H1 (cell line): ENCODE measurements at regions not wholly inside any gene's neighbourhood (a gene's known extent, or its start where the extent isn't known, plus 50 kb on each side); places are given as distances from the start of the nearest gene placed in this dataset.

Experiments used
- CTCF ChIA-PET: fragments of 300-600 bp; sonication (Branson Sonifier 250); formaldehyde crosslinking; loops from one replicate; lab custom pipeline; 2021; ENCODE audit not compliant: partially characterized antibody; lab: Charles Lee
- POLR2A ChIA-PET: fragments of 300-600 bp; sonication (Branson Sonifier 250); formaldehyde crosslinking; loops from one replicate; lab custom pipeline; 2021; ENCODE audit warnings: inconsistent platforms; ENCODE audit not compliant: partially characterized antibody; lab: Charles Lee
- DNase-seq, 2 experiments: peaks; one replicate each; pipeline versions ENCODE4 v3.0.0 to v3.0.0-alpha.2; 2010 to 2022; ENCODE audit warnings: low spot score in 2 of 2, low read depth in 1 of 2, mixed read lengths in 1 of 2
- FAIRE-seq: peaks from 2 replicates; lab custom pipeline; 2011; peaks lifted over from hg19 to GRCh38; lab: Jason Lieb, UNC
- H2AFZ ChIP-seq: 2 replicates; pipeline ENCODE4 v1.8.1; 2012; ENCODE audit warnings: low read length, inconsistent platforms
- H2AK5ac ChIP-seq: 2 replicates; pipeline ENCODE4 v1.6.1; 2013; ENCODE audit warnings: low read depth, low read length
- H2BK120ac ChIP-seq: replicated peaks from 2 replicates; pipeline ENCODE3; 2013; ENCODE audit warnings: low read depth, low read length, inconsistent platforms
- H2BK12ac ChIP-seq: 2 replicates; pipeline ENCODE4 v1.6.1; 2013; ENCODE audit warnings: low read depth, low read length
- H2BK15ac ChIP-seq: 2 replicates; pipeline ENCODE4 v1.6.1; 2013; ENCODE audit warnings: low read length
- H2BK20ac ChIP-seq: 2 replicates; pipeline ENCODE4 v1.6.1; 2013; ENCODE audit warnings: low read length
- H2BK5ac ChIP-seq: 2 replicates; pipeline ENCODE4 v1.6.1; 2013; ENCODE audit warnings: low read depth, low read length
- H3K14ac ChIP-seq: 2 replicates; pipeline ENCODE4 v1.6.1; 2013; ENCODE audit warnings: inconsistent platforms; ENCODE audit not compliant: insufficient read length
- H3K18ac ChIP-seq: 2 replicates; pipeline ENCODE4 v1.6.1; 2013; ENCODE audit warnings: low read length; ENCODE audit errors: extremely low read depth
- H3K23ac ChIP-seq: 2 replicates; pipeline ENCODE4 v1.6.1; 2013; ENCODE audit warnings: inconsistent platforms; ENCODE audit not compliant: insufficient read length
- H3K23me2 ChIP-seq: 2 replicates; pipeline ENCODE4 v1.6.1; 2013; ENCODE audit warnings: low read depth, low read length
- H3K27ac ChIP-seq: 2 replicates; pipeline ENCODE4 v1.6.1; 2011; ENCODE audit warnings: low read depth, low read length, inconsistent platforms
- H3K27me3 ChIP-seq, 4 experiments: replicated peaks in 1 of 4; 1 replicate in 1 of 4; 2 replicates in 3 of 4; pipeline versions ENCODE4 v1.6.1 to v1.8.1; 2011 to 2013; ENCODE audit warnings: low read length in 3 of 4, mild to moderate bottlenecking in 3 of 4, inconsistent platforms in 2 of 4, mixed read lengths in 2 of 4, moderate library complexity in 1 of 4; ENCODE audit not compliant: control insufficient read depth in 3 of 4, insufficient read depth in 3 of 4; ENCODE audit errors: extremely low read depth in 1 of 4
- H3K36me3 ChIP-seq, 4 experiments: 2 replicates each; pipeline versions ENCODE4 v1.6.1 to v1.8.1; 2011 to 2013; ENCODE audit warnings: mild to moderate bottlenecking in 4 of 4, low read length in 3 of 4, moderate library complexity in 2 of 4, control low read depth in 1 of 4, inconsistent platforms in 1 of 4; ENCODE audit not compliant: insufficient read depth in 4 of 4, control insufficient read depth in 2 of 4
- H3K4ac ChIP-seq: replicated peaks from 2 replicates; pipeline ENCODE3; 2013; ENCODE audit warnings: low read length, low read depth, mixed read lengths, inconsistent platforms; ENCODE audit not compliant: insufficient read length
- H3K4me1 ChIP-seq, 4 experiments: replicated peaks in 1 of 4; 1 replicate in 1 of 4; 2 replicates in 3 of 4; pipeline versions ENCODE4 v1.6.1 to v1.8.1; 2011 to 2013; ENCODE audit warnings: low read length in 3 of 4, inconsistent platforms in 2 of 4, mixed read lengths in 1 of 4; ENCODE audit not compliant: insufficient read depth in 4 of 4, control insufficient read depth in 3 of 4
- H3K4me2 ChIP-seq, 2 experiments: 2 replicates each; pipeline versions ENCODE4 v1.6.1 to v1.8.1; 2011 to 2013; ENCODE audit warnings: low read depth in 2 of 2, low read length in 2 of 2, control low read depth in 1 of 2, inconsistent platforms in 1 of 2, mild to moderate bottlenecking in 1 of 2; ENCODE audit not compliant: insufficient read depth in 1 of 2
- H3K4me3 ChIP-seq, 4 experiments: fragments of 200-600, 300-600 bp in 1 of 4; sonication (generic), shearing (Covaris generic), sonication (Bioruptor Twin) in 1 of 4; 2 replicates each; pipeline versions ENCODE4 v1.5.1 to v1.8.1; 2011 to 2016; ENCODE audit warnings: low read length in 4 of 4, low read depth in 3 of 4, control low read depth in 2 of 4, inconsistent platforms in 2 of 4, mild to moderate bottlenecking in 2 of 4, mixed read lengths in 1 of 4, moderate library complexity in 1 of 4; ENCODE audit not compliant: insufficient read depth in 2 of 4; ENCODE audit errors: extremely low read depth in 1 of 4
- H3K56ac ChIP-seq: replicated peaks from 2 replicates; pipeline ENCODE3; 2013; ENCODE audit warnings: low read depth, mild to moderate bottlenecking, mixed read lengths, low read length, inconsistent platforms; ENCODE audit not compliant: insufficient read length
- H3K79me1 ChIP-seq: 2 replicates; pipeline ENCODE4 v1.6.1; 2013; ENCODE audit warnings: low read depth, low read length, control low read depth
- H3K79me2 ChIP-seq, 2 experiments: 2 replicates each; pipeline versions ENCODE4 v1.6.1 to v1.8.1; 2012 to 2013; ENCODE audit warnings: low read length in 2 of 2, mild to moderate bottlenecking in 2 of 2, inconsistent platforms in 1 of 2; ENCODE audit not compliant: insufficient read depth in 2 of 2, control insufficient read depth in 1 of 2
- H3K9ac ChIP-seq, 4 experiments: replicated peaks in 1 of 4; 1 replicate in 1 of 4; 2 replicates in 3 of 4; pipeline versions ENCODE4 v1.6.1 to v1.8.1; 2011 to 2013; ENCODE audit warnings: low read depth in 3 of 4, low read length in 3 of 4, control low read depth in 2 of 4, mild to moderate bottlenecking in 2 of 4, moderate library complexity in 2 of 4, inconsistent platforms in 1 of 4; ENCODE audit errors: extremely low read depth in 1 of 4
- H3K9me3 ChIP-seq, 2 experiments: 2 replicates each; pipeline versions ENCODE4 v1.6.1 to v1.8.1; 2012 to 2013; ENCODE audit warnings: mild to moderate bottlenecking in 2 of 2, moderate library complexity in 2 of 2, control low read depth in 1 of 2, inconsistent platforms in 1 of 2, low read depth in 1 of 2, low read length in 1 of 2, mixed read lengths in 1 of 2; ENCODE audit not compliant: insufficient read depth in 2 of 2
- H4K20me1 ChIP-seq, 2 experiments: replicated peaks in 1 of 2; 2 replicates each; pipeline versions ENCODE3 to v1.8.1; 2011 to 2013; ENCODE audit warnings: inconsistent platforms in 2 of 2, low read length in 2 of 2, mild to moderate bottlenecking in 1 of 2; ENCODE audit not compliant: insufficient read depth in 2 of 2, control insufficient read depth in 1 of 2
- H4K5ac ChIP-seq: 2 replicates; pipeline ENCODE4 v1.6.1; 2013; ENCODE audit warnings: low read length, low read depth, mixed read lengths, inconsistent platforms; ENCODE audit not compliant: insufficient read length
- H4K8ac ChIP-seq: 2 replicates; pipeline ENCODE4 v1.8.0; 2013; ENCODE audit warnings: mild to moderate bottlenecking, moderate library complexity, low read length, inconsistent platforms; ENCODE audit not compliant: insufficient read depth; ENCODE audit errors: extremely low read depth
- H4K91ac ChIP-seq: replicated peaks from 2 replicates; pipeline ENCODE3; 2013; ENCODE audit warnings: low read length, mixed read lengths, inconsistent platforms; ENCODE audit not compliant: insufficient read length
- GTF2F1 ChIP-seq: IDR thresholded peaks from 2 replicates; pipeline ENCODE4 v1.6.1; 2012; ENCODE audit warnings: low read depth, low read length, improper control_type of control experiment, borderline replicate concordance
- WGBS, 2 experiments: shearing (Covaris generic) in 1 of 2; methylation state at CpG; one replicate each; pipeline versions ENCODE4 v1.1.6 to v1.1.7; 2013 to 2015; ENCODE audit warnings: low lambda C conversion rate in 2 of 2, mixed read lengths in 2 of 2, inconsistent platforms in 1 of 2, low coverage in 1 of 2, missing lambda C conversion rate in 1 of 2; ENCODE audit not compliant: insufficient replicate concordance in 2 of 2, insufficient coverage in 1 of 2, insufficient read length in 1 of 2; ENCODE audit errors: extremely low coverage in 1 of 2, missing lambda C conversion rate in 1 of 2; 5-methylcytosine and 5-hydroxymethylcytosine counted together

DNA sequence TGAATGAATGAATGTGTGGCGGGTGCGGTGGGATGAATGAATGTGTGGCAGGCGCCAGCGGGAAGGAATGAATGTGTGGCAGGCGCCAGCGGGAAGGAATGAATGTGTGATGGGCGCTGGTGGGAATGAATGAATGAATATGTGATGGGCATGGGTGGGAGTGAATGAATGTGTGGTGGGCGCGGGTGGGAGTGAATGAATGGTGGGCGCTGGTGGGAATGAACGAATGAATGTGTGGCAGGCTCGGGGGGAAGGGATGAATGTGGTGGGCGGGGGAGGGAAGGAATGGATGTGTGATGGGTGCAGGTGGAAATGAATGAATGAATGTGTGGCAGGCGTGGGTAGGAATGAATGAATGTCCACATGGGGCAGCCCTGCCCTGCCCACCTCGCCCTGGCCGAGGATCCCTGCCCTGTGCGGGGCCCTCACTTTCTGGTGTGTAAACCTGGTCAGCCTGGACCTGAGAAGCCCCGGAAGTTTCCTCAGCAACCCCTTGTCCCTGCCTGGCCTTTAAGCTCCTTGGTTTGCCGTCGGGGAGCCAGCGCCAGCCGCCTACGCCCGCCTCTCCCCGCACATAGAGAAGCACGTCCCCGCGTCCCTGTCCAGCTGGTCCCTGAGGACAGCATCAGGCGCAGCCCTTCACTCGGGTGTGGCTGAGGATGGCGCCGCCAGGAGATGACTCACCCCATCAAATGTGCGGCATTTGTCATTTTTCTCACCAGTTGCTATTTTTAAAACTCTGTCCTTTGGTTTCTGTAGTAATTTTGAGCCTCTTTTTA is 112.8 kb upstream of the LRPAP1 start:
- no peak overlapping the region for H2AK5ac ChIP-seq
- no peak for TF ChIP-seq GTF2F1
- no peak overlapping the region for H3K9ac ChIP-seq
- 0 out of 7 replicates have a peak, but pooled peaks cover 0 to 2% (median under 1%) of the 10 kb centered on the region in 4 experiments for H3K27me3 ChIP-seq
- no peaks in the 10 kb centered on the region for H3K36me3 ChIP-seq
- CTCF ChIA-PET: interaction anchor here (0.9 to 1.0 kb wide), 2 partner anchors 9 to 12 kb away, joined by 3 read pairs; no protein-coding TSS in a partner anchor
- WGBS, 2 experiments: 92 to 100% methylated on average over 2 to 31 of the region's 33 CpGs
- H3K4me3 ChIP-seq: no peak overlapping the region
- no peaks in the 10 kb centered on the region for H3K79me2 ChIP-seq
- H3K56ac ChIP-seq: no peak overlapping the region
- H3K18ac ChIP-seq: no peak overlapping the region
- no peak overlapping the region for H3K23ac ChIP-seq
- no peak for FAIRE-seq
- no peak overlapping the region for H2BK5ac ChIP-seq
- no peaks in the 10 kb centered on the region for H3K23me2 ChIP-seq
- H2BK120ac ChIP-seq: no peak overlapping the region
- no peak overlapping the region for H4K5ac ChIP-seq
- peaks cover 0 to 3% of the 10 kb centered on the region in 2 experiments for H4K20me1 ChIP-seq
- H3K4ac ChIP-seq: no peak overlapping the region
- no peak overlapping the region for H2BK15ac ChIP-seq
- no peak overlapping the region for H2BK12ac ChIP-seq
- H4K91ac ChIP-seq: no peak overlapping the region
- POLR2A ChIA-PET: no interaction called here
- no peak overlapping the region for H3K4me2 ChIP-seq
- no peak overlapping the region for H4K8ac ChIP-seq
- H2AFZ ChIP-seq: no peak overlapping the region
- H2BK20ac ChIP-seq: no peak overlapping the region
- H3K27ac ChIP-seq: no peak overlapping the region
- DNase-seq: no peak
- H3K9me3 ChIP-seq: no peaks in the 10 kb centered on the region
- H3K79me1 ChIP-seq: no peaks in the 10 kb centered on the region
- H3K4me1 ChIP-seq: peaks cover 0 to 5% (median 0%) of the 10 kb centered on the region in 4 experiments; a peak in 1 of 7 replicates
- no peak overlapping the region for H3K14ac ChIP-seq
